ENCODE measurements at regions not wholly inside any gene's neighbourhood (a gene's known extent, or its start where the extent isn't known, plus 50 kb on each side); places are given as distances from the start of the nearest gene placed in this dataset.
"Not testable (repeated sequence)": the region's sequence is repeated elsewhere in the genome, so short reads cannot be mapped to it uniquely, and the experiment has no call there.

DNA sequence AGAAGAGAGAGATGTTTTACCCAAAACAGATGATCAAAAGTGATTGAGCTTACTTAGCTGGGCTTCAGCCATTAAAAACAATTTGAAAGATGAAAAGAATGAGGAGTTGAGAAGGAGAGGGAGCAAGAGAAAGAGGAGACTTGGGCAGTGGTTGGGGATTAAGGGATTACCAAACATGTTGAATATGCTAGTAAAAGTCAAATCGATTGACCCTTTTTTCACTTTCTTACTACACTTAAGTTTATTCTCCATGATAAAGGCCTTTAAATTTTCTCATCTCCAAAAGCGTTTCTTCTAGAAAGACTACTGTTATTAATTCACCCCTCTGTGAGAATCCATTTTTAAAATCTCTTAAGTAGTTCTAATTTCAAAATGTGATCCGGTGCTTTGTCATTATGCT is 1254.0 kb upstream of the PHF14 start:
- no peak overlapping the region for H3K27ac Mint-ChIP-seq
- DNase-seq (ENCODE audit: low spot score) = no peak
- ChIA-PET POLR2A (no interaction called here), CTCF (no interaction called here)
- no peaks in the 10 kb centered on the region for H3K36me3 Mint-ChIP-seq
- no peaks in the 10 kb centered on the region for H3K9me3 Mint-ChIP-seq
- TF ChIP-seq KAT7 (CRISPR knock-in tag; IDR thresholded peaks at IDR 0.05; ENCODE audit: borderline replicate concordance) (no peak), FOXP1 (CRISPR knock-in tag; IDR thresholded peaks at IDR 0.05; ENCODE audit: borderline replicate concordance) (no peak)
- ATAC-seq = no peak
- no peaks in the 10 kb centered on the region for H3K27me3 Mint-ChIP-seq (ENCODE audit: low read depth)
- no peak overlapping the region for H3K4me3 Mint-ChIP-seq
- H3K4me1 Mint-ChIP-seq = no peaks in the 10 kb centered on the region

DNA sequence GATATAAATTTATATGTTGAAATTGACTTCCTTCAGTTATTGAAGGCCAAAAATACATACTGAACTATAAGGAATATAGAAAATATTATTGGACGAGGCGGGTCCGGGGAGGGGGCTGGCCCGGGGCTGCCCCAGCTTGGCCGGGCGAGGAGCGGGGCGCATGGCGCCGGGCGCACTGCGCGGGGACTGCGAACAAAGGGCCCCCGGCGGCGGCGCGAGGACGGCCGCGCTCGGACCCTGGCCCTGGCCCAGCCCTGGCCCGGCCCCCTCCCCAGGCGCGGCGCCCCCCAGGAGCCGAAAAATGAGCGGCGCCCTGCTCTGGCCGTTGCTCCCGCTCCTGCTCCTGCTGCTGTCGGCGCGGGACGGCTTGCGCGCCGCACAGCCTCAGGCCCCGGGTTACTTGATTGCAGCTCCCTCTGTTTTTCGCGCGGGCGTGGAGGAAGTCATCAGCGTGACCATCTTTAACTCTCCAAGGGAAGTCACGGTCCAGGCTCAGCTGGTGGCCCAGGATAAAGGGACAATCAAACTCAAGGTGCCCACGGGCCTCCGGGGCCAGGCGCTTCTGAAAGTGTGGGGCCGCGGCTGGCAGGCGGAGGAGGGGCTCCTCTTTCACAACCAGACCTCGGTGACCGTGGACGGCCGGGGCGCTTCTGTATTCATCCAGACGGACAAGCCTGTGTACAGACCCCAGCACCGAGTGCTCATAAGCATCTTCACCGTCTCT is 1247.6 kb upstream of the PHF14 start:
- POLR2A ChIA-PET; H3K9me3 Mint-ChIP-seq; H3K27ac Mint-ChIP-seq; ATAC-seq; H3K4me3 Mint-ChIP-seq; H3K27me3 Mint-ChIP-seq (ENCODE audit: low read depth); H3K4me1 Mint-ChIP-seq; DNase-seq (ENCODE audit: low spot score); H3K36me3 Mint-ChIP-seq; CTCF ChIA-PET: not testable (repeated sequence)

DNA sequence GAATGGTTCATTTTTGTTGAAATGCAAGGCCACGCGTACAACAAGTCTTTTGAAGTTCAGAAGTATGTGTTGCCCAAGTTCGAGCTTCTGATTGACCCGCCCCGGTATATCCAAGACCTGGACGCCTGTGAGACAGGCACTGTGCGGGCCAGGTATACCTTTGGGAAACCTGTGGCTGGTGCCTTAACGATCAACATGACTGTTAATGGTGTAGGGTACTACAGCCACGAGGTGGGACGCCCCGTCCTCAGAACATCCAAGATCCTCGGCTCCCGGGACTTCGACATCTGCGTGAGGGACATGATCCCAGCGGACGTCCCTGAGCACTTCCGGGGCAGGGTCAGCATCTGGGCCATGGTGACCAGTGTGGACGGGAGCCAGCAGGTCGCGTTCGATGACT is 1246.9 kb upstream of the PHF14 start:
- not testable (repeated sequence) for H3K4me1 Mint-ChIP-seq, H3K36me3 Mint-ChIP-seq

DNA sequence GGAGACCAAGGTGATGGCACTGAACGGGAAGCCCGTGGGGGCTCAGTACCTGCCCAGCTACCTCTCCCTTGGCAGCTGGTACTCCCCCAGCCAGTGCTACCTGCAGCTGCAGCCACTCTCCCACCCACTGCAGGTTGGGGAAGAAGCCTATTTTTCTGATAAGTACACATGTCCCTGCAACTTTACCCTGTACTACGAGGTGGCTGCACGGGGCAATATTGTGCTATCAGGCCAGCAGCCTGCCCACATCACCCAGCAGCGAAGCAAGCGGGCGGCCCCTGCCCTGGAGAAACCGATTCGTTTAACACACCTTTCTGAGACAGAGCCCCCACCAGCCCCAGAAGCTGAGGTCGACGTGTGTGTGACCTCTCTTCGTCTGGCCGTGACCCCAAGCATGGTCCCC is 1246.2 kb upstream of the PHF14 start:
- H3K9me3 Mint-ChIP-seq; H3K4me3 Mint-ChIP-seq; H3K27ac Mint-ChIP-seq; DNase-seq (ENCODE audit: low spot score); H3K4me1 Mint-ChIP-seq; H3K27me3 Mint-ChIP-seq (ENCODE audit: low read depth); ATAC-seq; POLR2A ChIA-PET; H3K36me3 Mint-ChIP-seq; CTCF ChIA-PET: not testable (repeated sequence)

More for the DNA sequence above, 1246.9 kb upstream of the PHF14 start:
- DNase-seq (ENCODE audit: low spot score); CTCF ChIA-PET; ATAC-seq; H3K27me3 Mint-ChIP-seq (ENCODE audit: low read depth); H3K4me3 Mint-ChIP-seq; H3K27ac Mint-ChIP-seq; POLR2A ChIA-PET; H3K9me3 Mint-ChIP-seq: not testable (repeated sequence)

DNA sequence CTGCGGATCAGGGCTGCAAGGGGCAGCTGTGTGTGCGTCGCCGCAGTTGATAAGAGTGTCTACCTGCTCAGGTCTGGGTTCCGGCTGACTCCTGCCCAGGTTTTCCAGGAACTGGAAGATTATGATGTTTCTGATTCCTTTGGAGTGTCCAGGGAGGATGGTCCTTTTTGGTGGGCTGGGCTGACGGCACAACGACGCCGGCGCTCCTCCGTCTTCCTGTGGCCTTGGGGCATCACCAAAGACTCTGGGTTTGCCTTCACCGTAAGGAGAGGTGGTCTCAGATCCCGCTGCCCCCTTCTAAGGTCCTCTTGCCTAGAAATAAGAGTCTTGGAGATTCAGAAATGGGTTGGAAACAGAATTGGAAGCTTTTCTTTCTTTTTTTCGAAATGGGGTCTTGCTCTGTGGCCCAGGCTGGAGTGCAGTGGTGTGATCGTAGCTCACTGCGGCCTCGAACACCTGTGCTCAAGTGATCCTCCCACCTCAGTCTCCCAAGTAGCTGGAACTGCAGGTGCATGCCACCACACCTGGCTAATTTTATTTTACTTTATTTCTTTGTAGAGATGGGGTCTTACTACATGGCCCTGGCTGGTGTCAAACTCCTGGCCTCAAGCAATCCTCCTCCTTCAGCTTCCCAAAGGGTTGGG is 1245.5 kb upstream of the PHF14 start:
- H3K27ac Mint-ChIP-seq; H3K4me3 Mint-ChIP-seq; H3K9me3 Mint-ChIP-seq; H3K27me3 Mint-ChIP-seq (ENCODE audit: low read depth); ATAC-seq; POLR2A ChIA-PET; H3K36me3 Mint-ChIP-seq; DNase-seq (ENCODE audit: low spot score); CTCF ChIA-PET; H3K4me1 Mint-ChIP-seq: not testable (repeated sequence)

DNA sequence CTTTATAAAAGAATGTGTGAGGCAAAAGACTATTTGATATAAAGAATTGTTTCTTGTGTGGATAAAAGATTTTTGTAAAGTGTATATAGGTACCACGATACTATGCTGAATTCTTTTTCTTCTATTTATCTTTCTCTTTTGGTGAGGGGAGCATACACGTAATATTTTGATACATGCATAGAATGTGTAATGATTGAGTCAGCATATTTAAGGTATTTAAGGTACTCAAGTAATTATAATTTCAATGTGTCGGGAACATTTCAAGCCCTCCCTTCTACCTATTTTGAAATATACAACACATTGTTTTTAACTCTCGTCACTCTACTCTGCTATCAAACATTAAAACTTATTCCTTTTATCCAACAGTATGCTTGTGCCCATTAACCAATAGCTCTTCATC is 1221.6 kb upstream of the PHF14 start:
- DNase-seq (ENCODE audit: low spot score) (no peak), ATAC-seq (no peak)
- Mint-ChIP-seq H3K4me3 (no peak overlapping the region), H3K4me1 (no peaks in the 10 kb centered on the region), H3K36me3 (no peaks in the 10 kb centered on the region), H3K9me3 (peaks cover 7% of the 10 kb centered on the region; the same call in 1 of the 2 replicates), H3K27me3 (ENCODE audit: low read depth) (no peaks in the 10 kb centered on the region), H3K27ac (no peak overlapping the region)
- ChIA-PET CTCF (no interaction called here), POLR2A (no interaction called here)
- TF ChIP-seq ZNF232 (CRISPR knock-in tag; IDR thresholded peaks at IDR 0.05) = no peak
- no peak for TF ChIP-seq NFYB (CRISPR knock-in tag; conservative IDR thresholded peaks at IDR 0.05; ENCODE audit: low read depth)
- TF ChIP-seq, protein P1, sequence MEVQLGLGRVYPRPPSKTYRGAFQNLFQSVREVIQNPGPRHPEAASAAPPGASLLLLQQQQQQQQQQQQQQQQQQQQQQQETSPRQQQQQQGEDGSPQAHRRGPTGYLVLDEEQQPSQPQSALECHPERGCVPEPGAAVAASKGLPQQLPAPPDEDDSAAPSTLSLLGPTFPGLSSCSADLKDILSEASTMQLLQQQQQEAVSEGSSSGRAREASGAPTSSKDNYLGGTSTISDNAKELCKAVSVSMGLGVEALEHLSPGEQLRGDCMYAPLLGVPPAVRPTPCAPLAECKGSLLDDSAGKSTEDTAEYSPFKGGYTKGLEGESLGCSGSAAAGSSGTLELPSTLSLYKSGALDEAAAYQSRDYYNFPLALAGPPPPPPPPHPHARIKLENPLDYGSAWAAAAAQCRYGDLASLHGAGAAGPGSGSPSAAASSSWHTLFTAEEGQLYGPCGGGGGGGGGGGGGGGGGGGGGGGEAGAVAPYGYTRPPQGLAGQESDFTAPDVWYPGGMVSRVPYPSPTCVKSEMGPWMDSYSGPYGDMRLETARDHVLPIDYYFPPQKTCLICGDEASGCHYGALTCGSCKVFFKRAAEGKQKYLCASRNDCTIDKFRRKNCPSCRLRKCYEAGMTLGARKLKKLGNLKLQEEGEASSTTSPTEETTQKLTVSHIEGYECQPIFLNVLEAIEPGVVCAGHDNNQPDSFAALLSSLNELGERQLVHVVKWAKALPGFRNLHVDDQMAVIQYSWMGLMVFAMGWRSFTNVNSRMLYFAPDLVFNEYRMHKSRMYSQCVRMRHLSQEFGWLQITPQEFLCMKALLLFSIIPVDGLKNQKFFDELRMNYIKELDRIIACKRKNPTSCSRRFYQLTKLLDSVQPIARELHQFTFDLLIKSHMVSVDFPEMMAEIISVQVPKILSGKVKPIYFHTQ (CRISPR knock-in tag; IDR thresholded peaks at IDR 0.05) = no peak
- no peak for TF ChIP-seq NFATC4 (CRISPR knock-in tag; IDR thresholded peaks at IDR 0.05)

DNA sequence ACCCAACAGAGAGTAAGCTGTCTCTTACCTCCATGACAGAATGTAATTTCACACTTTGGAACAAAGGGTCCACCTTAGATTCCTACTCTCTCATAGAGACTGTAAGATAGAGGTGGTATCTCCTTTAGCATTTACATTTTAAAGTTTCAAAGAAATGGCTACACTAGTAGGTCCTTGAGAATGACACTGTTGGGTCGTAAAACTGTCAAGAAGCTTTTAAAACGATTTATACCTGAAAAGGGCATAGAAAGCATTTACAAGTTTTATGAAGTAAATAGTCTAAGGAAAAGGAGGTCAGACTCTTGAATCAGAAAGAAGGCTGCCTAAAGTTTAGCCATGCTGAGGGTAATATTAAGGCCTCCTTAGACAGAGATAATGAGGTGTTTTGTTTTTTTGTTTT is 1212.4 kb upstream of the PHF14 start:
- no peaks in the 10 kb centered on the region for H3K36me3 Mint-ChIP-seq
- no peak overlapping the region for H3K27ac Mint-ChIP-seq
- TF ChIP-seq, protein P1 (CRISPR knock-in tag; IDR thresholded peaks at IDR 0.05) = no peak
- TF ChIP-seq TEAD1 (CRISPR knock-in tag; IDR thresholded peaks at IDR 0.05) (no peak), ZNF138 (CRISPR knock-in tag; conservative IDR thresholded peaks at IDR 0.05) (no peak), ATF1 (CRISPR knock-in tag; IDR thresholded peaks at IDR 0.05) (no peak), SMAD4 (CRISPR knock-in tag; IDR thresholded peaks at IDR 0.05) (no peak)
- TF ChIP-seq, protein P2, sequence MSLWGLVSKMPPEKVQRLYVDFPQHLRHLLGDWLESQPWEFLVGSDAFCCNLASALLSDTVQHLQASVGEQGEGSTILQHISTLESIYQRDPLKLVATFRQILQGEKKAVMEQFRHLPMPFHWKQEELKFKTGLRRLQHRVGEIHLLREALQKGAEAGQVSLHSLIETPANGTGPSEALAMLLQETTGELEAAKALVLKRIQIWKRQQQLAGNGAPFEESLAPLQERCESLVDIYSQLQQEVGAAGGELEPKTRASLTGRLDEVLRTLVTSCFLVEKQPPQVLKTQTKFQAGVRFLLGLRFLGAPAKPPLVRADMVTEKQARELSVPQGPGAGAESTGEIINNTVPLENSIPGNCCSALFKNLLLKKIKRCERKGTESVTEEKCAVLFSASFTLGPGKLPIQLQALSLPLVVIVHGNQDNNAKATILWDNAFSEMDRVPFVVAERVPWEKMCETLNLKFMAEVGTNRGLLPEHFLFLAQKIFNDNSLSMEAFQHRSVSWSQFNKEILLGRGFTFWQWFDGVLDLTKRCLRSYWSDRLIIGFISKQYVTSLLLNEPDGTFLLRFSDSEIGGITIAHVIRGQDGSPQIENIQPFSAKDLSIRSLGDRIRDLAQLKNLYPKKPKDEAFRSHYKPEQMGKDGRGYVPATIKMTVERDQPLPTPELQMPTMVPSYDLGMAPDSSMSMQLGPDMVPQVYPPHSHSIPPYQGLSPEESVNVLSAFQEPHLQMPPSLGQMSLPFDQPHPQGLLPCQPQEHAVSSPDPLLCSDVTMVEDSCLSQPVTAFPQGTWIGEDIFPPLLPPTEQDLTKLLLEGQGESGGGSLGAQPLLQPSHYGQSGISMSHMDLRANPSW (CRISPR knock-in tag; conservative IDR thresholded peaks at IDR 0.05; ENCODE audit: low read depth) = no peak

More for the DNA sequence above, 1212.4 kb upstream of the PHF14 start:
- H3K4me3 Mint-ChIP-seq = no peak overlapping the region
- DNase-seq (ENCODE audit: low spot score) (no peak), ATAC-seq (no peak)
- H3K27me3 Mint-ChIP-seq (ENCODE audit: low read depth) = no peaks in the 10 kb centered on the region
- CTCF ChIA-PET = no interaction called here
- no peaks in the 10 kb centered on the region for H3K9me3 Mint-ChIP-seq
- POLR2A ChIA-PET = no interaction called here
- peaks cover 2% of the 10 kb centered on the region for H3K4me1 Mint-ChIP-seq

Data from WTC11 (cell line).